ENCODE measurements at regions not wholly inside any gene's neighbourhood (a gene's known extent, or its start where the extent isn't known, plus 50 kb on each side); places are given as distances from the start of the nearest gene placed in this dataset.

- DNase-seq = no peak
These were observed 702.9 kb upstream of the GRAMD2B start for GRCh38 chr5:125720348-125720685.

- no peak for DNase-seq
These were observed 702.5 kb upstream of the GRAMD2B start for GRCh38 chr5:125720721-125721120.

- no peak for DNase-seq
These were observed 700.7 kb upstream of the GRAMD2B start for GRCh38 chr5:125722550-125722949.

GRCh38 chr5:125725691-125726090 lies 697.5 kb upstream of the GRAMD2B start:
- no peak for DNase-seq

- no peak for DNase-seq
These were observed 679.3 kb upstream of the GRAMD2B start for GRCh38 chr5:125743939-125744338.

- DNase-seq = no peak
These were observed 676.3 kb upstream of the GRAMD2B start for GRCh38 chr5:125746917-125747316.

GRCh38 chr5:125750147-125750860 lies 672.9 kb upstream of the GRAMD2B start:
- DNase-seq = no peak

GRCh38 chr5:125750861-125751186 lies 672.4 kb upstream of the GRAMD2B start:
- no peak for DNase-seq

GRCh38 chr5:125756456-125756855 lies 666.8 kb upstream of the GRAMD2B start:
- DNase-seq = no peak

GRCh38 chr5:125766706-125767105 lies 656.5 kb upstream of the GRAMD2B start:
- DNase-seq = no peak

- no peak for DNase-seq
These were observed 647.3 kb upstream of the GRAMD2B start for GRCh38 chr5:125775896-125776295.

GRCh38 chr5:125776656-125777139 lies 646.5 kb upstream of the GRAMD2B start:
- no peak for DNase-seq

- DNase-seq = no peak
These were observed 644.4 kb upstream of the GRAMD2B start for GRCh38 chr5:125778791-125779190.

- no peak for DNase-seq
These were observed 637.8 kb upstream of the GRAMD2B start for GRCh38 chr5:125785407-125785806.

- no peak for DNase-seq
These were observed 637.2 kb upstream of the GRAMD2B start for GRCh38 chr5:125786021-125786420.

- DNase-seq = no peak
These were observed 629.7 kb upstream of the GRAMD2B start for GRCh38 chr5:125793470-125793869.

- DNase-seq = no peak
These were observed 628.3 kb upstream of the GRAMD2B start for GRCh38 chr5:125794922-125795321.

GRCh38 chr5:125798307-125798706 lies 624.9 kb upstream of the GRAMD2B start:
- DNase-seq = no peak

GRCh38 chr5:125812651-125813050 lies 610.6 kb upstream of the GRAMD2B start:
- DNase-seq = no peak

GRCh38 chr5:125813221-125813974 lies 609.8 kb upstream of the GRAMD2B start:
- DNase-seq = no peak

- no peak for DNase-seq
These were observed 609.1 kb upstream of the GRAMD2B start for GRCh38 chr5:125814119-125814518.

- DNase-seq = no peak
These were observed 599.6 kb upstream of the GRAMD2B start for GRCh38 chr5:125823572-125823971.

GRCh38 chr5:125826214-125826613 lies 597.0 kb upstream of the GRAMD2B start:
- no peak for DNase-seq

- no peak for DNase-seq
These were observed 593.9 kb upstream of the GRAMD2B start for GRCh38 chr5:125829349-125829748.

- DNase-seq = no peak
These were observed 589.8 kb upstream of the GRAMD2B start for GRCh38 chr5:125833398-125833797.

Measured in DMS79 (cell line).